ENCODE measurements at regions not wholly inside any gene's neighbourhood (a gene's known extent, or its start where the extent isn't known, plus 50 kb on each side); places are given as distances from the start of the nearest gene placed in this dataset.

DNA sequence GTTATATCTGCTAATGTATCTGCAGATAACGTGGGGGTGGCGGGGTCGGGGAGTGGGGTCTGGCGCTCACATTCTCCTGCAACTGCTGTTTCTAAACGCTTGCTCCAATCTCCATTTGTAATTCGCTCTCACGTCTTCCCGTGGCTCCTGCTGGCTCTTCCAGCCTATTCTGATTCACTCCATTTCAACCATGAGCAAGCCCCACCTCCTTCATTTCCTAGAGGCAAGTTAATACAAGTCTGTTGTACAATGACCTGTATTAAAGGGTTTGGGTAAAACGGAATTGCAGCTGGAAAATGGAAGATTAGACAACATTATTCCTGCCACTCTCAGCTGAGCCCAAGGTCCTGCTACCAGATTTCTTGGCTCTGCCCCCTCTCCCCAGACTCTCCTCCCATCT lies 132.3 kb downstream of the CSNK2A3 start:
- intact Hi-C loops (cut with micrococcal nuclease; ENCODE audit: unreplicated experiment): no loop called here
- no peak overlapping the region for H3K27ac ChIP-seq (ENCODE audit: low read depth, low read length, poor library complexity, severe bottlenecking)
- DNase-seq (ENCODE audit: low spot score): no peak
- no peak overlapping the region for H3K4me3 ChIP-seq (ENCODE audit: low read depth, low read length, poor library complexity, severe bottlenecking)
- no peaks in the 10 kb centered on the region for H3K4me1 ChIP-seq (ENCODE audit: insufficient read depth, low read length, poor library complexity, severe bottlenecking)
- ChIA-PET CTCF (no interaction called here), POLR2A (ENCODE audit: low non-redundant PET) (no interaction called here)
- no peaks in the 10 kb centered on the region for H3K27me3 ChIP-seq (replicated peaks; ENCODE audit: insufficient read depth, low read depth, low read length, poor library complexity)
- no TSS peak for BruUV-seq (replicated peaks)
- TF ChIP-seq, protein P1, sequence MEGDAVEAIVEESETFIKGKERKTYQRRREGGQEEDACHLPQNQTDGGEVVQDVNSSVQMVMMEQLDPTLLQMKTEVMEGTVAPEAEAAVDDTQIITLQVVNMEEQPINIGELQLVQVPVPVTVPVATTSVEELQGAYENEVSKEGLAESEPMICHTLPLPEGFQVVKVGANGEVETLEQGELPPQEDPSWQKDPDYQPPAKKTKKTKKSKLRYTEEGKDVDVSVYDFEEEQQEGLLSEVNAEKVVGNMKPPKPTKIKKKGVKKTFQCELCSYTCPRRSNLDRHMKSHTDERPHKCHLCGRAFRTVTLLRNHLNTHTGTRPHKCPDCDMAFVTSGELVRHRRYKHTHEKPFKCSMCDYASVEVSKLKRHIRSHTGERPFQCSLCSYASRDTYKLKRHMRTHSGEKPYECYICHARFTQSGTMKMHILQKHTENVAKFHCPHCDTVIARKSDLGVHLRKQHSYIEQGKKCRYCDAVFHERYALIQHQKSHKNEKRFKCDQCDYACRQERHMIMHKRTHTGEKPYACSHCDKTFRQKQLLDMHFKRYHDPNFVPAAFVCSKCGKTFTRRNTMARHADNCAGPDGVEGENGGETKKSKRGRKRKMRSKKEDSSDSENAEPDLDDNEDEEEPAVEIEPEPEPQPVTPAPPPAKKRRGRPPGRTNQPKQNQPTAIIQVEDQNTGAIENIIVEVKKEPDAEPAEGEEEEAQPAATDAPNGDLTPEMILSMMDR (conservative IDR thresholded peaks at IDR 0.05; ENCODE audit: low read depth, low read length): no peak
- no peak for TF ChIP-seq EZH2 (IDR thresholded peaks at IDR 0.05; ENCODE audit: borderline replicate concordance, low read depth, low read length, poor library complexity, severe bottlenecking)
- no peaks in the 10 kb centered on the region for H3K9me3 ChIP-seq (ENCODE audit: low read depth, low read length, poor library complexity, severe bottlenecking)
- H3K36me3 ChIP-seq (ENCODE audit: insufficient read depth, low read length, poor library complexity, severe bottlenecking): no peaks in the 10 kb centered on the region

DNA sequence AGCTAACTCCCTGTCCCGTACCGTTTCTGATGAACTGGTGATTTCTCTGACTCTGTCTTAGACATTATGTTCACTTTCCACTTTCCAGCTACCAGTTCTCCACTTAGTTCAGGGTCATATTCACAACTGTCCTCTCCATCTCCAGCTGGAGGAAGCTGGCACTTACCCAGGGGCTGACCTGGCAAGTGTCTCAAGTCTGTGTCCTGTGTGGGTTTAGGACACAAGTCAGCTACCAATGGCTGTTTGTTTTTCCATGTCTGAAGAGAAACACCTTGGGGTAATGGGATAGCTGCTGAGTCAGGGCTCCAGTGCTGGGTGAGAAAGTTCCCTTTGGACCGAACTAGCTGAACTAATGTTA lies 134.4 kb downstream of the CSNK2A3 start:
- no TSS peak for BruUV-seq (replicated peaks)
- Histone ChIP-seq H3K9me3 (ENCODE audit: low read depth, low read length, poor library complexity, severe bottlenecking) (no peaks in the 10 kb centered on the region), H3K4me1 (ENCODE audit: insufficient read depth, low read length, poor library complexity, severe bottlenecking) (no peaks in the 10 kb centered on the region), H3K27ac (ENCODE audit: low read depth, low read length, poor library complexity, severe bottlenecking) (no peak overlapping the region), H3K4me3 (ENCODE audit: low read depth, low read length, poor library complexity, severe bottlenecking) (no peak overlapping the region), H3K27me3 (replicated peaks; ENCODE audit: insufficient read depth, low read depth, low read length, poor library complexity) (no peaks in the 10 kb centered on the region), H3K36me3 (ENCODE audit: insufficient read depth, low read length, poor library complexity, severe bottlenecking) (no peaks in the 10 kb centered on the region)
- POLR2A ChIA-PET (ENCODE audit: low non-redundant PET): no interaction called here
- DNase-seq (ENCODE audit: low spot score): no peak
- CTCF ChIA-PET: no interaction called here
- intact Hi-C loops (cut with micrococcal nuclease; ENCODE audit: unreplicated experiment): no loop called here
- no peak for TF ChIP-seq EZH2 (IDR thresholded peaks at IDR 0.05; ENCODE audit: borderline replicate concordance, low read depth, low read length, poor library complexity, severe bottlenecking)
- TF ChIP-seq, protein P1 (conservative IDR thresholded peaks at IDR 0.05; ENCODE audit: low read depth, low read length): no peak

- TF ChIP-seq, protein P1 (conservative IDR thresholded peaks at IDR 0.05; ENCODE audit: low read depth, low read length): no peak
- no peak for TF ChIP-seq EZH2 (IDR thresholded peaks at IDR 0.05; ENCODE audit: borderline replicate concordance, low read depth, low read length, poor library complexity, severe bottlenecking)
- CTCF ChIA-PET: no interaction called here
Observed at GRCh38 chr11:11217929-11218628, 135.0 kb downstream of the CSNK2A3 start.

More at GRCh38 chr11:11217929-11218628, 135.0 kb downstream of the CSNK2A3 start:
- no peaks in the 10 kb centered on the region for H3K4me1 ChIP-seq (ENCODE audit: insufficient read depth, low read length, poor library complexity, severe bottlenecking)
- no peak overlapping the region for H3K27ac ChIP-seq (ENCODE audit: low read depth, low read length, poor library complexity, severe bottlenecking)
- BruUV-seq (replicated peaks): no TSS peak
- H3K36me3 ChIP-seq (ENCODE audit: insufficient read depth, low read length, poor library complexity, severe bottlenecking): no peaks in the 10 kb centered on the region
- intact Hi-C loops (cut with micrococcal nuclease; ENCODE audit: unreplicated experiment): no loop called here
- no peak for DNase-seq (ENCODE audit: low spot score)
- H3K4me3 ChIP-seq (ENCODE audit: low read depth, low read length, poor library complexity, severe bottlenecking): no peak overlapping the region
- H3K27me3 ChIP-seq (replicated peaks; ENCODE audit: insufficient read depth, low read depth, low read length, poor library complexity): no peaks in the 10 kb centered on the region
- H3K9me3 ChIP-seq (ENCODE audit: low read depth, low read length, poor library complexity, severe bottlenecking): no peaks in the 10 kb centered on the region
- POLR2A ChIA-PET (ENCODE audit: low non-redundant PET): no interaction called here

All from A673 (cell line).